Endothelial cell (in vitro differentiated cells): ENCODE measurements at regions not wholly inside any gene's neighbourhood (a gene's known extent, or its start where the extent isn't known, plus 50 kb on each side); places are given as distances from the start of the nearest gene placed in this dataset.

Experiments used
- DNase-seq: peaks from one replicate; pipeline ENCODE4 v3.0.0; 2021; ENCODE audit warnings: low spot score
- H3K27ac Mint-ChIP-seq: one replicate; pipeline ENCODE4 v1.8.0; 2021; ENCODE audit warnings: mixed read lengths, inconsistent platforms; ENCODE audit not compliant: unreplicated experiment
- H3K27me3 Mint-ChIP-seq: one replicate; pipeline ENCODE4 v1.8.0; 2021; ENCODE audit warnings: mild to moderate bottlenecking, moderate library complexity, mixed read lengths, inconsistent platforms; ENCODE audit not compliant: unreplicated experiment
- H3K36me3 Mint-ChIP-seq: one replicate; pipeline ENCODE4 v1.8.0; 2021; ENCODE audit warnings: mild to moderate bottlenecking, low read depth, mixed read lengths, inconsistent platforms; ENCODE audit not compliant: unreplicated experiment
- H3K4me1 Mint-ChIP-seq: one replicate; pipeline ENCODE4 v1.8.0; 2021; ENCODE audit warnings: mild to moderate bottlenecking, mixed read lengths, inconsistent platforms; ENCODE audit not compliant: unreplicated experiment
- H3K4me3 Mint-ChIP-seq: one replicate; pipeline ENCODE4 v1.8.0; 2021; ENCODE audit warnings: mild to moderate bottlenecking, mixed read lengths, inconsistent platforms; ENCODE audit not compliant: unreplicated experiment
- H3K9me3 Mint-ChIP-seq: one replicate; pipeline ENCODE4 v1.8.0; 2021; ENCODE audit warnings: mixed read lengths, inconsistent platforms; ENCODE audit not compliant: unreplicated experiment
- TF ChIP-seq, protein P1 (sequence below): fragments of 200-600 bp; sonication (generic); IDR thresholded peaks from one replicate; pipeline ENCODE4 v1.5.0; 2021; ENCODE audit warnings: antibody characterized with exemption; ENCODE audit not compliant: unreplicated experiment

DNA sequence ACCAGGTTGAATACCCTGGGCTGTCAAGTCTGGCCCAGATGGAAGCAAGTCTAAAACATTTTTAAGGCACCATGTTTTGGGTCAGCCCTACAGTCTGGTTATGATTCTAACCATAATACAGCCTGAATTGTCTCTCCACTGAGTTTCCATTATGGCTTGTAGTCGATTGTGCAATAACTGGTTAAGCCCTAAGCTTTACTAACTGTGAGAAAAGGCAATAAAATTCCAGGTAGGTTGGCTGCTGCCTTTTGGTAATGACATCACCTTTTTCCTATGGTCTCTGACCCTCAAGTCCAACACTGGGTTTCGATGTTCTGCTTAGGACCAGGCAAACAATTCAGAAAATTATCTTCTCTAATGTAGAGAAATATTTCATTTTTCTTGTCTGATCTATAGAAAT is 243.3 kb downstream of the ACTL7B start:
- H3K4me3 Mint-ChIP-seq, result no peak overlapping the region
- DNase-seq, result no peak
- peaks cover 8% of the 10 kb centered on the region for H3K27me3 Mint-ChIP-seq
- H3K9me3 Mint-ChIP-seq, result no peaks in the 10 kb centered on the region
- peaks cover 8% of the 10 kb centered on the region for H3K4me1 Mint-ChIP-seq
- no peak overlapping the region for H3K27ac Mint-ChIP-seq
- TF ChIP-seq, protein P1, sequence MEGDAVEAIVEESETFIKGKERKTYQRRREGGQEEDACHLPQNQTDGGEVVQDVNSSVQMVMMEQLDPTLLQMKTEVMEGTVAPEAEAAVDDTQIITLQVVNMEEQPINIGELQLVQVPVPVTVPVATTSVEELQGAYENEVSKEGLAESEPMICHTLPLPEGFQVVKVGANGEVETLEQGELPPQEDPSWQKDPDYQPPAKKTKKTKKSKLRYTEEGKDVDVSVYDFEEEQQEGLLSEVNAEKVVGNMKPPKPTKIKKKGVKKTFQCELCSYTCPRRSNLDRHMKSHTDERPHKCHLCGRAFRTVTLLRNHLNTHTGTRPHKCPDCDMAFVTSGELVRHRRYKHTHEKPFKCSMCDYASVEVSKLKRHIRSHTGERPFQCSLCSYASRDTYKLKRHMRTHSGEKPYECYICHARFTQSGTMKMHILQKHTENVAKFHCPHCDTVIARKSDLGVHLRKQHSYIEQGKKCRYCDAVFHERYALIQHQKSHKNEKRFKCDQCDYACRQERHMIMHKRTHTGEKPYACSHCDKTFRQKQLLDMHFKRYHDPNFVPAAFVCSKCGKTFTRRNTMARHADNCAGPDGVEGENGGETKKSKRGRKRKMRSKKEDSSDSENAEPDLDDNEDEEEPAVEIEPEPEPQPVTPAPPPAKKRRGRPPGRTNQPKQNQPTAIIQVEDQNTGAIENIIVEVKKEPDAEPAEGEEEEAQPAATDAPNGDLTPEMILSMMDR, result no peak
- no peaks in the 10 kb centered on the region for H3K36me3 Mint-ChIP-seq

DNA sequence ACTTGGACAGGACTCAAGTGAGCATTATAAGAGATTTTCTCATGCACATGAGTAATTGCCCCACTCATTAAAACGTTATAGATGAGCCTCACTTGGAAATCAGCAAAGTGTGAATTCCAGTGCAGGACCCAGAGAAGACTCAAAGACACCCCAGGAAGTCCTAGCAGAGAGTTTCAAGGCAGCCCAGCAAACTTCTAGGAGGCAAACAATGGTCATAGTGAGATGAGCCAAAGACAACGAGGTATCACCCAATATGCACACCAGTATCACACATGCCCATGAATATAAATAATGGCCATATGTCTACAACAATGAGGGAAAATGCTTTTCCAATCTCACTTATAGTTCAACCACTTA is 245.9 kb downstream of the ACTL7B start:
- H3K27me3 Mint-ChIP-seq, result peaks cover 3% of the 10 kb centered on the region
- no peak overlapping the region for H3K27ac Mint-ChIP-seq
- no peak overlapping the region for H3K4me3 Mint-ChIP-seq
- H3K9me3 Mint-ChIP-seq, result no peaks in the 10 kb centered on the region
- no peak for DNase-seq
- H3K36me3 Mint-ChIP-seq, result no peaks in the 10 kb centered on the region
- TF ChIP-seq, protein P1, result no peak
- peaks cover 8% of the 10 kb centered on the region for H3K4me1 Mint-ChIP-seq

DNA sequence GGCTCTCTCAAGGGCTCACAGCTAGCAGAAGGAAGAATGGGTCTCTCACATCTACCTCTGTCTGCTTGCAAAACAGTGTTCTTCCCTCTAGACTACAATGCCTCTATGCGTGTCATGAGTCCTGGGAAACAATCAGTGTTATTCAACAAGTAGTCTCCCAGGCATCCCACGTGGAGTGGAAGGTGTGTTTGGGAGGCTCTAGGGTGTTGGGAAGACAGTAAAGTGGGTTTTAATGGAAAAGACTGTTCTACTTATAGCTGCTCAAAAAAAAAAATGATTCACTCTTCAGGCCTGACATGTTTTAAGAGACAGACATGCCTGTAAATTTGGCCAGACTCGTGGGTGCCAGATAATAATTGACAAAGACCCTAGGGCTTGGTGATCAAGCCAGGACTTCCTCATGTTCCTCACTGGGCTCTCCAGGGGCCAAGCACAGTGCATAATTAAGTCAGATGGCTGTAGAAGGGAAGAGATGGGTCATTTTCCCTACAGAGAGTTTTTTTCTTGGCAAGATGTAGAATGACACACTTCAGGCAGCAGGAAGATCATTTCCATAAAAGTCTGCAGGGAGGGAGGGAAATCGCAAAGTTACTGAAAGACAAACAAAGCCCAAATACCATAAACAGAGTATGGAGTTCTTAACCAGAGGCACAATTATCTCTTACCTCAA is 246.4 kb downstream of the ACTL7B start:
- Mint-ChIP-seq H3K27me3 (peaks cover 3% of the 10 kb centered on the region), H3K4me1 (peaks cover 8% of the 10 kb centered on the region), H3K36me3 (no peaks in the 10 kb centered on the region), H3K9me3 (no peaks in the 10 kb centered on the region), H3K27ac (no peak overlapping the region), H3K4me3 (no peak overlapping the region)
- TF ChIP-seq, protein P1, result no peak
- no peak for DNase-seq

DNA sequence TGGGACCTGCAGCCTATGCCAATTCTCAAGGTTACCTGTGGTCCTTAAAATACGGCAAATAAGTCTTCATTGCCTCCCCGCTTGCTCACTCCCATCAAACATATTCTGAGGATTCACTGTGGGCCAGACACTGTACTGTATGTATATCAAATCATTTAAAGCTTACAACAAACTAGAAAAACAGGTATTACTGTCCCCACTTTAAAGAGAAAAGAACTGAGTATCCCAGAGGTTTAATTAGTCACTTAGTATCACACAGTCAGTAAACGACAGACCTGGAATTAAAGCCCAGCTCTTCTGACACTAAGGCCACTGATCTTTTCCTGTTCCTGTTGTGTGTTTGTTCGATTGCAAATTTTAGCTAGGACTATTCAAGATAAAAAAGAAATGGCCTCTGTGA is 248.2 kb downstream of the ACTL7B start:
- Mint-ChIP-seq H3K4me1 (peaks cover 8% of the 10 kb centered on the region), H3K27ac (no peak overlapping the region), H3K36me3 (no peaks in the 10 kb centered on the region), H3K4me3 (no peak overlapping the region), H3K27me3 (peaks cover 3% of the 10 kb centered on the region), H3K9me3 (no peaks in the 10 kb centered on the region)
- TF ChIP-seq, protein P1, result no peak
- DNase-seq, result no peak

DNA sequence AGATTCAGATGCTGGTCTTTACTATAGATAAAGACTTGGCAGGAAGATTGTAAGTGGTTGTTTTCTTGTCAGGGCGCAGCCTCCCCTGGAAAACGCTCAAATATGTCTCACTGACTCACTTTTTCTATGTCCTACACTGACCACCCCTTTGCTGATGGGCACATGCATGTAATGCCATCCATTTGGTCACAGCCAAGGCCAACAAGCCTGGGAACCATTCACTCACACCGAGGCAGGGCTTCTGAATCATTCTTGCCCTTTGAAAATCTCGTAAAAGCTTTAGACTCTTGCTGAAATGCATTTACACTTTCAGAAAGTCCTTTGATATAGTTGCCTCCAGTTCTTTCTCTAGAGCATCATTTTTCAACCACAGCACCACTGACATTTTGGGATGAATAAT is 249.4 kb downstream of the ACTL7B start:
- TF ChIP-seq, protein P1, result no peak
- Mint-ChIP-seq H3K27ac (no peak overlapping the region), H3K9me3 (no peaks in the 10 kb centered on the region), H3K36me3 (no peaks in the 10 kb centered on the region), H3K4me1 (peaks cover 8% of the 10 kb centered on the region), H3K4me3 (no peak overlapping the region), H3K27me3 (peaks cover 1% of the 10 kb centered on the region)
- no peak for DNase-seq
